ENCODE measurements at regions not wholly inside any gene's neighbourhood (a gene's known extent, or its start where the extent isn't known, plus 50 kb on each side); places are given as distances from the start of the nearest gene placed in this dataset.

DNA sequence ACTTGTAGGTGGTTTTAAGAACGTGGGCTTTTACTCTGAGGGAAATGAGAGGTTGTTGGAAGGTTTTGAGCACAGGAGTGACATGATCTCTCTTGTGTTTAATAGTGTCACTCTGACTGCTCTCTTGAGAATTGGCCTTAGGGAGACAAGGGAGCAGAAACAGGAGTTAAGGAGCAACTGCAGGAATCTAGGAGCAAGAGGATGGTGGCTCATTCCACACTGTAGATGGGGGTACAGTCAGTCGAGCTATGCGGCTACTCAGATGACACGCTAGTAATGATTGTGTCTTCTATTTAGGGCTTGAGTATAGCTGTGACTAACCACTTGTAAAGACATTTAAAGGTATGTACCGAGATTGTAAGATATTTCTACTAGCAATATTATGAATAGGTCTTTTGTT, 87.4 kb downstream of the RPRM start:
- no peaks in the 10 kb centered on the region for H3K36me3 Mint-ChIP-seq (ENCODE audit: low read depth, unreplicated experiment)
- no peak for TF ChIP-seq CTCF (IDR thresholded peaks at IDR 0.05; ENCODE audit: unreplicated experiment)
- no peak overlapping the region for H3K4me3 Mint-ChIP-seq (ENCODE audit: unreplicated experiment)
- DNase-seq (ENCODE audit: low spot score): no peak
- no peaks in the 10 kb centered on the region for H3K9me3 Mint-ChIP-seq (ENCODE audit: unreplicated experiment)
- H3K27me3 Mint-ChIP-seq (ENCODE audit: unreplicated experiment): no peaks in the 10 kb centered on the region
- H3K4me1 Mint-ChIP-seq (ENCODE audit: unreplicated experiment): no peaks in the 10 kb centered on the region
- no peak overlapping the region for H3K27ac Mint-ChIP-seq (ENCODE audit: unreplicated experiment)

GRCh38 chr2:153388246-153388645, 90.3 kb downstream of the RPRM start:
- Mint-ChIP-seq H3K27ac (ENCODE audit: unreplicated experiment) (no peak overlapping the region), H3K36me3 (ENCODE audit: low read depth, unreplicated experiment) (no peaks in the 10 kb centered on the region), H3K4me1 (ENCODE audit: unreplicated experiment) (no peaks in the 10 kb centered on the region), H3K4me3 (ENCODE audit: unreplicated experiment) (no peak overlapping the region), H3K9me3 (ENCODE audit: unreplicated experiment) (no peaks in the 10 kb centered on the region), H3K27me3 (ENCODE audit: unreplicated experiment) (no peaks in the 10 kb centered on the region)
- no peak for TF ChIP-seq CTCF (IDR thresholded peaks at IDR 0.05; ENCODE audit: unreplicated experiment)
- no peak for DNase-seq (ENCODE audit: low spot score)

DNA sequence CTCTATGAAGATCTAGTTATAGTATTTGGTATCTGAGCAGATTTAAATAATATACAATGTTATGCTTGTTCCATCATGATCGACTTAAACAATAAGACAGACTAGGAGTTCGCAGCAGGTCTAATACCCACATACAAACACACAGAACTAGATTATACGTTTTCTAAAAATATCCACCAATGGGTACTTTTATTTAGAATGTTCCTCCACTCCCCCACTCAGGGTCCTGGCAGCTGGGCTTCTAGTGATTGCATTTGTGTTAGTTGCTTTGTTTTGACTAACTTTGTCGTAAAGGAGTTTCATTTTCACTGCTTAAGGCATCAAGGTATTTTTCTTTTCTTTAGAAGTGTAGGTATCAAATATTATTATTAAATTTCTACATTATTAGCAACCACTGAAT, 91.4 kb downstream of the RPRM start:
- no peak for DNase-seq (ENCODE audit: low spot score)
- H3K27ac Mint-ChIP-seq (ENCODE audit: unreplicated experiment): no peak overlapping the region
- H3K27me3 Mint-ChIP-seq (ENCODE audit: unreplicated experiment): no peaks in the 10 kb centered on the region
- no peaks in the 10 kb centered on the region for H3K4me1 Mint-ChIP-seq (ENCODE audit: unreplicated experiment)
- no peak for TF ChIP-seq CTCF (IDR thresholded peaks at IDR 0.05; ENCODE audit: unreplicated experiment)
- H3K4me3 Mint-ChIP-seq (ENCODE audit: unreplicated experiment): no peak overlapping the region
- no peaks in the 10 kb centered on the region for H3K36me3 Mint-ChIP-seq (ENCODE audit: low read depth, unreplicated experiment)
- no peaks in the 10 kb centered on the region for H3K9me3 Mint-ChIP-seq (ENCODE audit: unreplicated experiment)

DNA sequence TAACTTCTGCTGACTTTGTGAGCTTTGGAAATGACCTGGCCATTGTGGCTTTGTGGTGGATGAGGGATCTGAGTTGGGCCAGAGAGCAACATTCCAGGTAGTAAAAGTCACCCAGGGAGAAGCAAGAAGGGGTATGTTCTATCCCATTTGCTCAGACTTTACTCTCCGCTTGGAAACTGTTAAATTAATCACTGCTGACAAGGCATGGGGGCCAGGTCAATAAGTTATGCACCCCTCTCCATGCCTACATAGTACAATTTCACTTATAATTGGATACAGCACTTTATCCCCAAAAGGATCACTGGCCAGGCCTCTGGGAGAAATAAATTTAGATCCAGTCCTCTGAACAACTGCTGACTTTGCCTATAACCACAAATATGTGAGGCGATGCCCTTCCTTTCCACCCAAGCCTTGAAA, 92.1 kb downstream of the RPRM start:
- no peak overlapping the region for H3K27ac Mint-ChIP-seq (ENCODE audit: unreplicated experiment)
- H3K4me1 Mint-ChIP-seq (ENCODE audit: unreplicated experiment): no peaks in the 10 kb centered on the region

More for the DNA sequence above, 92.1 kb downstream of the RPRM start:
- H3K9me3 Mint-ChIP-seq (ENCODE audit: unreplicated experiment): no peaks in the 10 kb centered on the region
- H3K27me3 Mint-ChIP-seq (ENCODE audit: unreplicated experiment): no peaks in the 10 kb centered on the region
- TF ChIP-seq CTCF (IDR thresholded peaks at IDR 0.05; ENCODE audit: unreplicated experiment): no peak
- no peak overlapping the region for H3K4me3 Mint-ChIP-seq (ENCODE audit: unreplicated experiment)
- DNase-seq (ENCODE audit: low spot score): no peak
- no peaks in the 10 kb centered on the region for H3K36me3 Mint-ChIP-seq (ENCODE audit: low read depth, unreplicated experiment)
